ENCODE measurements at regions not wholly inside any gene's neighbourhood (a gene's known extent, or its start where the extent isn't known, plus 50 kb on each side); places are given as distances from the start of the nearest gene placed in this dataset.

- TF ChIP-seq YY1 (IDR thresholded peaks at IDR 0.05; ENCODE audit: insufficient read depth, insufficient read length) (no peak), SUZ12 (IDR thresholded peaks at IDR 0.05; ENCODE audit: extremely low read depth, insufficient read depth, insufficient read length) (no peak)
Observed at GRCh38 chr17:12415031-12415430, 250.7 kb upstream of the MYOCD start.
